WTC11 (cell line): ENCODE measurements at regions not wholly inside any gene's neighbourhood (a gene's known extent, or its start where the extent isn't known, plus 50 kb on each side); places are given as distances from the start of the nearest gene placed in this dataset.

Source experiments
- ATAC-seq: fragments of 200-7000 bp; cut with Tn5 transposase; 2 replicates; pipeline ENCODE4 v1.10.0; 2021; ENCODE audit warnings: mild to moderate bottlenecking, moderate library complexity
- CTCF ChIA-PET: fragments of 300-600 bp; sonication (Branson Sonifier 250); formaldehyde crosslinking; loops from one replicate; lab custom pipeline; 2021; ENCODE audit warnings: antibody characterized with exemption; lab: Charles Lee
- POLR2A ChIA-PET: fragments of 350-600 bp; sonication (Branson Sonifier 250); formaldehyde crosslinking; loops from one replicate; lab custom pipeline; 2021; ENCODE audit warnings: antibody characterized with exemption; lab: Charles Lee
- DNase-seq: peaks from one replicate; pipeline ENCODE4 v3.0.0; 2021; ENCODE audit warnings: low spot score
- H3K27ac Mint-ChIP-seq: 2 replicates; pipeline ENCODE4 v1.8.0; 2021; ENCODE audit warnings: mixed read lengths
- H3K27me3 Mint-ChIP-seq: 2 replicates; pipeline ENCODE4 v1.8.0; 2021; ENCODE audit warnings: low read depth, mild to moderate bottlenecking, moderate library complexity, mixed read lengths
- H3K36me3 Mint-ChIP-seq: 2 replicates; pipeline ENCODE4 v1.8.0; 2021; ENCODE audit warnings: mixed read lengths
- H3K4me1 Mint-ChIP-seq: 2 replicates; pipeline ENCODE4 v1.8.0; 2022; ENCODE audit warnings: mixed read lengths
- H3K4me3 Mint-ChIP-seq: 2 replicates; pipeline ENCODE4 v1.8.0; 2021; ENCODE audit warnings: mild to moderate bottlenecking, moderate library complexity, mixed read lengths
- H3K9me3 Mint-ChIP-seq: 2 replicates; pipeline ENCODE4 v1.8.0; 2021; ENCODE audit warnings: mixed read lengths
- AR ChIP-seq: fragments of 250-450 bp; sonication (Bioruptor Pico); IDR thresholded peaks from 2 replicates; pipeline ENCODE4 v1.9.0; 2021; ENCODE audit warnings: mild to moderate bottlenecking
- GRHL2 ChIP-seq: fragments of 250-450 bp; sonication (Bioruptor Pico); IDR thresholded peaks from 2 replicates; pipeline ENCODE4 v1.8.0; 2022; ENCODE audit warnings: mild to moderate bottlenecking, moderate library complexity; ENCODE audit not compliant: insufficient replicate concordance, severe bottlenecking
- HMGA2 ChIP-seq: fragments of 250-450 bp; sonication (Bioruptor Pico); IDR thresholded peaks from 2 replicates; pipeline ENCODE4 v1.4.0; 2021; ENCODE audit warnings: mild to moderate bottlenecking, moderate library complexity
- RELA ChIP-seq: sonication (generic); formaldehyde crosslinking; IDR thresholded peaks from 2 replicates; pipeline ENCODE4 v1.8.1; 2022; ENCODE audit warnings: missing genetic modification reagents, mild to moderate bottlenecking, borderline replicate concordance
- RORB ChIP-seq: fragments of 250-450 bp; sonication (Bioruptor Pico); IDR thresholded peaks from 2 replicates; pipeline ENCODE4 v1.9.0; 2021; ENCODE audit warnings: mild to moderate bottlenecking
- TCF7 ChIP-seq: sonication (generic); formaldehyde crosslinking; IDR thresholded peaks from 2 replicates; pipeline ENCODE4 v1.8.0; 2022; ENCODE audit warnings: mild to moderate bottlenecking, low read depth, missing genetic modification reagents, moderate library complexity
- ZNF281 ChIP-seq: sonication (generic); formaldehyde crosslinking; IDR thresholded peaks from 2 replicates; pipeline ENCODE4 v1.8.0; 2023; ENCODE audit warnings: mild to moderate bottlenecking, missing genetic modification reagents
- TF ChIP-seq, protein P1 (sequence below): sonication (generic); formaldehyde crosslinking; IDR thresholded peaks from 2 replicates; pipeline ENCODE4 v1.8.0; 2022; ENCODE audit warnings: mild to moderate bottlenecking, missing genetic modification reagents
- TF ChIP-seq, protein P2 (sequence below): sonication (generic); formaldehyde crosslinking; IDR thresholded peaks from 2 replicates; pipeline ENCODE4 v1.8.1; 2022; ENCODE audit warnings: low read depth, missing genetic modification reagents, borderline replicate concordance
- TF ChIP-seq, protein P3 (sequence below): fragments of 250-450 bp; sonication (Bioruptor Pico); IDR thresholded peaks from 2 replicates; pipeline ENCODE4 v1.8.0; 2021; ENCODE audit warnings: mild to moderate bottlenecking
- TF ChIP-seq, protein P4 (sequence below): sonication (generic); formaldehyde crosslinking; conservative IDR thresholded peaks from 2 replicates; pipeline ENCODE4 v1.8.1; 2023; ENCODE audit warnings: mild to moderate bottlenecking, low read depth, missing genetic modification reagents, moderate library complexity
- TF ChIP-seq, protein P5 (sequence below): sonication (generic); formaldehyde crosslinking; IDR thresholded peaks from 2 replicates; pipeline ENCODE4 v1.8.1; 2023; ENCODE audit warnings: mild to moderate bottlenecking, missing genetic modification reagents

DNA sequence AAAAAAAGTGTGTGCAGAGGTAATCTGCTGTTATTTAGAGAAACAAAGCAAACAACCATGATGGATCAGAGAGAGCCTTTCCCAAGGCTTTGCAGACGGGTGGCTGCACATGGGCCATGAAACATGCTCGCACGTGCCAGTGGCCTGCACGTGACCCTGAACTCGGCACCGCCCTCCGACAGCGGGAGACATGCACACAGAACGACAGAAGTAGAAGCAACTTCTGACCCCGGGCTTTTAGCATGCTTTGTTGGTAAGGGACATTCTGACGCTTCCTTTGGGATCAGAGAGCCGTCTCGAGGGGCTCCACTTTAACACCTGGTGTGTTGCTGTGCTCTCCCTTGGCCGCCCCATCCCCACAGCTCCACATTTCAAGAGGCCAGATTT lies 112.5 kb downstream of the KCNF1 start:
- ChIA-PET CTCF (no interaction called here), POLR2A (interaction anchor here (0.5 kb wide), 1 partner anchor 1555 kb away, joined by 5 read pairs; no protein-coding TSS in a partner anchor)
- no peak for ATAC-seq
- Mint-ChIP-seq H3K27ac (no peak overlapping the region), H3K4me1 (peaks cover 30% of the 10 kb centered on the region), H3K9me3 (no peaks in the 10 kb centered on the region), H3K36me3 (no peaks in the 10 kb centered on the region), H3K4me3 (no peak overlapping the region), H3K27me3 (no peaks in the 10 kb centered on the region)
- no peak for TF ChIP-seq RELA
- no peak for DNase-seq

DNA sequence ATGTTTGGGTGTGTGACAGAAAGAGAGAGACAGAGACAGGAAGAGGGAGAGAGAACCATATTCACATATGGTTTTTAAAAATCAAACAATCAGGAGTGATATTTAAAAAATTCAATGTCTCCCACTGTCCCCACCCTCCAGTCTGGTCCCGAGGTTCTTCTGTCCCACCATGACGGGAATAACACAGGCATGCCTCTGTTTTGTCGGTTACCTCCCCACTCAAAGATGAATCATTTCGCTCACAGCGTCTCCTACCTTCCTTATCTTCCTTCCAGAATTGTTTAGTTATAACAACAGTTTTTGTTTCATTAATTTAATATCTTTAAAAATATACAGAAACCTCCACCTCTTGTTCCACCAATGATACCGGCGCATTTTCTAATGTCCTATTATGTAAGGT lies 113.0 kb downstream of the KCNF1 start:
- H3K4me1 Mint-ChIP-seq = peaks cover 32% of the 10 kb centered on the region
- H3K27me3 Mint-ChIP-seq = no peaks in the 10 kb centered on the region
- ChIA-PET POLR2A (no interaction called here), CTCF (no interaction called here)
- TF ChIP-seq RORB (CRISPR knock-in tag) = no peak
- TF ChIP-seq TCF7 (CRISPR knock-in tag) = no peak
- TF ChIP-seq, protein P1, sequence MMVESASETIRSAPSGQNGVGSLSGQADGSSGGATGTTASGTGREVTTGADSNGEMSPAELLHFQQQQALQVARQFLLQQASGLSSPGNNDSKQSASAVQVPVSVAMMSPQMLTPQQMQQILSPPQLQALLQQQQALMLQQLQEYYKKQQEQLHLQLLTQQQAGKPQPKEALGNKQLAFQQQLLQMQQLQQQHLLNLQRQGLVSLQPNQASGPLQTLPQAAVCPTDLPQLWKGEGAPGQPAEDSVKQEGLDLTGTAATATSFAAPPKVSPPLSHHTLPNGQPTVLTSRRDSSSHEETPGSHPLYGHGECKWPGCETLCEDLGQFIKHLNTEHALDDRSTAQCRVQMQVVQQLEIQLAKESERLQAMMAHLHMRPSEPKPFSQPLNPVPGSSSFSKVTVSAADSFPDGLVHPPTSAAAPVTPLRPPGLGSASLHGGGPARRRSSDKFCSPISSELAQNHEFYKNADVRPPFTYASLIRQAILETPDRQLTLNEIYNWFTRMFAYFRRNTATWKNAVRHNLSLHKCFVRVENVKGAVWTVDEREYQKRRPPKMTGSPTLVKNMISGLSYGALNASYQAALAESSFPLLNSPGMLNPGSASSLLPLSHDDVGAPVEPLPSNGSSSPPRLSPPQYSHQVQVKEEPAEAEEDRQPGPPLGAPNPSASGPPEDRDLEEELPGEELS (CRISPR knock-in tag) = no peak
- TF ChIP-seq HMGA2 = no peak
- TF ChIP-seq, protein P2, sequence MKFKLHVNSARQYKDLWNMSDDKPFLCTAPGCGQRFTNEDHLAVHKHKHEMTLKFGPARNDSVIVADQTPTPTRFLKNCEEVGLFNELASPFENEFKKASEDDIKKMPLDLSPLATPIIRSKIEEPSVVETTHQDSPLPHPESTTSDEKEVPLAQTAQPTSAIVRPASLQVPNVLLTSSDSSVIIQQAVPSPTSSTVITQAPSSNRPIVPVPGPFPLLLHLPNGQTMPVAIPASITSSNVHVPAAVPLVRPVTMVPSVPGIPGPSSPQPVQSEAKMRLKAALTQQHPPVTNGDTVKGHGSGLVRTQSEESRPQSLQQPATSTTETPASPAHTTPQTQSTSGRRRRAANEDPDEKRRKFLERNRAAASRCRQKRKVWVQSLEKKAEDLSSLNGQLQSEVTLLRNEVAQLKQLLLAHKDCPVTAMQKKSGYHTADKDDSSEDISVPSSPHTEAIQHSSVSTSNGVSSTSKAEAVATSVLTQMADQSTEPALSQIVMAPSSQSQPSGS = no peak
- TF ChIP-seq RELA = no peak
- TF ChIP-seq ZNF281 (CRISPR knock-in tag) = no peak
- TF ChIP-seq, protein P3, sequence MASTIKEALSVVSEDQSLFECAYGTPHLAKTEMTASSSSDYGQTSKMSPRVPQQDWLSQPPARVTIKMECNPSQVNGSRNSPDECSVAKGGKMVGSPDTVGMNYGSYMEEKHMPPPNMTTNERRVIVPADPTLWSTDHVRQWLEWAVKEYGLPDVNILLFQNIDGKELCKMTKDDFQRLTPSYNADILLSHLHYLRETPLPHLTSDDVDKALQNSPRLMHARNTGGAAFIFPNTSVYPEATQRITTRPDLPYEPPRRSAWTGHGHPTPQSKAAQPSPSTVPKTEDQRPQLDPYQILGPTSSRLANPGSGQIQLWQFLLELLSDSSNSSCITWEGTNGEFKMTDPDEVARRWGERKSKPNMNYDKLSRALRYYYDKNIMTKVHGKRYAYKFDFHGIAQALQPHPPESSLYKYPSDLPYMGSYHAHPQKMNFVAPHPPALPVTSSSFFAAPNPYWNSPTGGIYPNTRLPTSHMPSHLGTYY (CRISPR knock-in tag) = no peak
- TF ChIP-seq AR (CRISPR knock-in tag) = no peak
- TF ChIP-seq GRHL2 = no peak
- TF ChIP-seq, protein P4, sequence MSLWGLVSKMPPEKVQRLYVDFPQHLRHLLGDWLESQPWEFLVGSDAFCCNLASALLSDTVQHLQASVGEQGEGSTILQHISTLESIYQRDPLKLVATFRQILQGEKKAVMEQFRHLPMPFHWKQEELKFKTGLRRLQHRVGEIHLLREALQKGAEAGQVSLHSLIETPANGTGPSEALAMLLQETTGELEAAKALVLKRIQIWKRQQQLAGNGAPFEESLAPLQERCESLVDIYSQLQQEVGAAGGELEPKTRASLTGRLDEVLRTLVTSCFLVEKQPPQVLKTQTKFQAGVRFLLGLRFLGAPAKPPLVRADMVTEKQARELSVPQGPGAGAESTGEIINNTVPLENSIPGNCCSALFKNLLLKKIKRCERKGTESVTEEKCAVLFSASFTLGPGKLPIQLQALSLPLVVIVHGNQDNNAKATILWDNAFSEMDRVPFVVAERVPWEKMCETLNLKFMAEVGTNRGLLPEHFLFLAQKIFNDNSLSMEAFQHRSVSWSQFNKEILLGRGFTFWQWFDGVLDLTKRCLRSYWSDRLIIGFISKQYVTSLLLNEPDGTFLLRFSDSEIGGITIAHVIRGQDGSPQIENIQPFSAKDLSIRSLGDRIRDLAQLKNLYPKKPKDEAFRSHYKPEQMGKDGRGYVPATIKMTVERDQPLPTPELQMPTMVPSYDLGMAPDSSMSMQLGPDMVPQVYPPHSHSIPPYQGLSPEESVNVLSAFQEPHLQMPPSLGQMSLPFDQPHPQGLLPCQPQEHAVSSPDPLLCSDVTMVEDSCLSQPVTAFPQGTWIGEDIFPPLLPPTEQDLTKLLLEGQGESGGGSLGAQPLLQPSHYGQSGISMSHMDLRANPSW = no peak
- TF ChIP-seq, protein P5, sequence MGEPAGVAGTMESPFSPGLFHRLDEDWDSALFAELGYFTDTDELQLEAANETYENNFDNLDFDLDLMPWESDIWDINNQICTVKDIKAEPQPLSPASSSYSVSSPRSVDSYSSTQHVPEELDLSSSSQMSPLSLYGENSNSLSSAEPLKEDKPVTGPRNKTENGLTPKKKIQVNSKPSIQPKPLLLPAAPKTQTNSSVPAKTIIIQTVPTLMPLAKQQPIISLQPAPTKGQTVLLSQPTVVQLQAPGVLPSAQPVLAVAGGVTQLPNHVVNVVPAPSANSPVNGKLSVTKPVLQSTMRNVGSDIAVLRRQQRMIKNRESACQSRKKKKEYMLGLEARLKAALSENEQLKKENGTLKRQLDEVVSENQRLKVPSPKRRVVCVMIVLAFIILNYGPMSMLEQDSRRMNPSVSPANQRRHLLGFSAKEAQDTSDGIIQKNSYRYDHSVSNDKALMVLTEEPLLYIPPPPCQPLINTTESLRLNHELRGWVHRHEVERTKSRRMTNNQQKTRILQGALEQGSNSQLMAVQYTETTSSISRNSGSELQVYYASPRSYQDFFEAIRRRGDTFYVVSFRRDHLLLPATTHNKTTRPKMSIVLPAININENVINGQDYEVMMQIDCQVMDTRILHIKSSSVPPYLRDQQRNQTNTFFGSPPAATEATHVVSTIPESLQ (CRISPR knock-in tag) = no peak
- ATAC-seq (no peak), DNase-seq (no peak)
- no peak overlapping the region for H3K4me3 Mint-ChIP-seq
- H3K9me3 Mint-ChIP-seq = no peaks in the 10 kb centered on the region
- H3K36me3 Mint-ChIP-seq = no peaks in the 10 kb centered on the region
- H3K27ac Mint-ChIP-seq = no peak overlapping the region
